ENCODE measurements at regions not wholly inside any gene's neighbourhood (a gene's known extent, or its start where the extent isn't known, plus 50 kb on each side); places are given as distances from the start of the nearest gene placed in this dataset.

- H2BK15ac ChIP-seq (ENCODE audit: low read depth, poor library complexity, severe bottlenecking): no peak overlapping the region
- no peak overlapping the region for H3K23ac ChIP-seq (ENCODE audit: low read length in 2 of 2)
- no peak overlapping the region for H2AFZ ChIP-seq (ENCODE audit: low read depth, low read length)
- H2BK120ac ChIP-seq (ENCODE audit: low read depth, low read length): no peak overlapping the region
- no peak overlapping the region for H3K18ac ChIP-seq (ENCODE audit: low read depth in 1 of 2, low read length in 2 of 2)
- H2BK5ac ChIP-seq (ENCODE audit: low read depth, low read length, poor library complexity, severe bottlenecking): no peak overlapping the region
- H3K79me1 ChIP-seq (replicated peaks; ENCODE audit: low read length, poor library complexity, severe bottlenecking): no peaks in the 10 kb centered on the region
- H3K9me3 ChIP-seq (ENCODE audit: control insufficient read depth, low read length): no peaks in the 10 kb centered on the region
- no peak for DNase-seq
- H3K4me1 ChIP-seq (ENCODE audit: control insufficient read depth, insufficient read depth, low read depth, low read length): no peaks in the 10 kb centered on the region
- H3K27me3 ChIP-seq (ENCODE audit: control insufficient read depth in 1 of 2, insufficient read depth in 1 of 2, low read length in 2 of 2): no peaks in the 10 kb centered on the region
- no peak overlapping the region for H3K4ac ChIP-seq (ENCODE audit: low read depth in 1 of 2, low read length in 2 of 2)
- H4K91ac ChIP-seq (ENCODE audit: low read length): no peak overlapping the region
- H2BK12ac ChIP-seq (ENCODE audit: low read length in 2 of 2): no peak overlapping the region
- no peak overlapping the region for H4K8ac ChIP-seq (ENCODE audit: low read length)
- no peak overlapping the region for H3K4me2 ChIP-seq (ENCODE audit: low read length, poor library complexity, severe bottlenecking)
- no peaks in the 10 kb centered on the region for H3K36me3 ChIP-seq (ENCODE audit: control insufficient read depth in 1 of 2, insufficient read depth in 2 of 2, low read depth in 1 of 2, low read length in 2 of 2)
- no peak overlapping the region for H3K4me3 ChIP-seq (ENCODE audit: insufficient read depth in 1 of 2, low read depth in 1 of 2, low read length in 2 of 2)
- no peak overlapping the region for H2AK5ac ChIP-seq (ENCODE audit: low read length, severe bottlenecking)
- H3K14ac ChIP-seq (ENCODE audit: low read length in 2 of 2): no peak overlapping the region
- no peak overlapping the region for H3K27ac ChIP-seq (ENCODE audit: low read length, poor library complexity, severe bottlenecking)
- no peak overlapping the region for H3K9ac ChIP-seq (ENCODE audit: low read length)
Observed at GRCh38 chr6:105458084-105458483, 55.2 kb upstream of the PREP start.

- Histone ChIP-seq H3K27me3 (ENCODE audit: control insufficient read depth in 1 of 2, insufficient read depth in 1 of 2, low read length in 2 of 2) (peaks cover 0 to 5% of the 10 kb centered on the region in 2 experiments), H3K36me3 (ENCODE audit: control insufficient read depth in 1 of 2, insufficient read depth in 2 of 2, low read depth in 1 of 2, low read length in 2 of 2) (no peaks in the 10 kb centered on the region), H3K79me1 (replicated peaks; ENCODE audit: low read length, poor library complexity, severe bottlenecking) (no peaks in the 10 kb centered on the region), H2BK5ac (ENCODE audit: low read depth, low read length, poor library complexity, severe bottlenecking) (no peak overlapping the region), H3K27ac (ENCODE audit: low read length, poor library complexity, severe bottlenecking) (no peak overlapping the region), H4K91ac (ENCODE audit: low read length) (no peak overlapping the region), H3K4me3 (ENCODE audit: insufficient read depth in 1 of 2, low read depth in 1 of 2, low read length in 2 of 2) (no peak overlapping the region), H2BK12ac (ENCODE audit: low read length in 2 of 2) (no peak overlapping the region), H3K4me1 (ENCODE audit: control insufficient read depth, insufficient read depth, low read depth, low read length) (peaks cover 1% of the 10 kb centered on the region), H2BK15ac (ENCODE audit: low read depth, poor library complexity, severe bottlenecking) (no peak overlapping the region), H2BK120ac (ENCODE audit: low read depth, low read length) (no peak overlapping the region), H3K9me3 (ENCODE audit: control insufficient read depth, low read length) (no peaks in the 10 kb centered on the region), H4K8ac (ENCODE audit: low read length) (no peak overlapping the region), H3K4me2 (ENCODE audit: low read length, poor library complexity, severe bottlenecking) (no peak overlapping the region), H3K14ac (ENCODE audit: low read length in 2 of 2) (no peak overlapping the region), H3K18ac (ENCODE audit: low read depth in 1 of 2, low read length in 2 of 2) (no peak overlapping the region), H2AFZ (ENCODE audit: low read depth, low read length) (no peak overlapping the region), H3K23ac (ENCODE audit: low read length in 2 of 2) (no peak overlapping the region), H3K4ac (ENCODE audit: low read depth in 1 of 2, low read length in 2 of 2) (no peak overlapping the region), H3K9ac (ENCODE audit: low read length) (no peak overlapping the region), H2AK5ac (ENCODE audit: low read length, severe bottlenecking) (no peak overlapping the region)
- no peak for DNase-seq
- WGBS: 61% methylated on average over 1 of the region's 1 CpG
Observed at GRCh38 chr6:105453968-105454367, 51.1 kb upstream of the PREP start.

GRCh38 chr6:105452924-105453756, 50.3 kb upstream of the PREP start:
- H3K4me1 ChIP-seq (ENCODE audit: control insufficient read depth, insufficient read depth, low read depth, low read length): peaks cover 1% of the 10 kb centered on the region
- H4K8ac ChIP-seq (ENCODE audit: low read length): no peak overlapping the region
- no peaks in the 10 kb centered on the region for H3K79me1 ChIP-seq (replicated peaks; ENCODE audit: low read length, poor library complexity, severe bottlenecking)
- H3K4me3 ChIP-seq (ENCODE audit: insufficient read depth in 1 of 2, low read depth in 1 of 2, low read length in 2 of 2): no peak overlapping the region
- H3K27ac ChIP-seq (ENCODE audit: low read length, poor library complexity, severe bottlenecking): no peak overlapping the region
- H2BK120ac ChIP-seq (ENCODE audit: low read depth, low read length): no peak overlapping the region
- H3K4ac ChIP-seq (ENCODE audit: low read depth in 1 of 2, low read length in 2 of 2): no peak overlapping the region
- H2BK15ac ChIP-seq (ENCODE audit: low read depth, poor library complexity, severe bottlenecking): no peak overlapping the region
- H2BK12ac ChIP-seq (ENCODE audit: low read length in 2 of 2): no peak overlapping the region
- H2AFZ ChIP-seq (ENCODE audit: low read depth, low read length): no peak overlapping the region
- DNase-seq: no peak
- no peak overlapping the region for H3K14ac ChIP-seq (ENCODE audit: low read length in 2 of 2)
- H3K18ac ChIP-seq (ENCODE audit: low read depth in 1 of 2, low read length in 2 of 2): no peak overlapping the region
- no peak overlapping the region for H2BK5ac ChIP-seq (ENCODE audit: low read depth, low read length, poor library complexity, severe bottlenecking)
- 88% methylated on average over 7 of the region's 8 CpGs for WGBS
- peaks cover 0 to 5% of the 10 kb centered on the region in 2 experiments for H3K27me3 ChIP-seq (ENCODE audit: control insufficient read depth in 1 of 2, insufficient read depth in 1 of 2, low read length in 2 of 2)
- H4K91ac ChIP-seq (ENCODE audit: low read length): no peak overlapping the region
- no peak overlapping the region for H3K4me2 ChIP-seq (ENCODE audit: low read length, poor library complexity, severe bottlenecking)
- H3K9ac ChIP-seq (ENCODE audit: low read length): no peak overlapping the region
- no peaks in the 10 kb centered on the region for H3K36me3 ChIP-seq (ENCODE audit: control insufficient read depth in 1 of 2, insufficient read depth in 2 of 2, low read depth in 1 of 2, low read length in 2 of 2)
- no peak overlapping the region for H3K23ac ChIP-seq (ENCODE audit: low read length in 2 of 2)
- no peak overlapping the region for H2AK5ac ChIP-seq (ENCODE audit: low read length, severe bottlenecking)
- H3K9me3 ChIP-seq (ENCODE audit: control insufficient read depth, low read length): no peaks in the 10 kb centered on the region

Measured in mesenchymal stem cell (in vitro differentiated cells and primary cell).